Posterior cingulate gyrus (tissue), 11 donors: ENCODE measurements at regions not wholly inside any gene's neighbourhood (a gene's known extent, or its start where the extent isn't known, plus 50 kb on each side); places are given as distances from the start of the nearest gene placed in this dataset.

ENCODE experiments used
- DNase-seq, 10 donors: peaks; one replicate each; pipeline versions ENCODE4 v3.0.0 to v3.0.0-alpha.2; 2020 to 2021; ENCODE audit warnings: mixed read lengths in 3 of 10
- intact Hi-C: fragments of 100-400 bp; cut with DNase I; formaldehyde crosslinking; loops from one replicate; pipeline ENCODE4 v1.15.1; 2023

DNA sequence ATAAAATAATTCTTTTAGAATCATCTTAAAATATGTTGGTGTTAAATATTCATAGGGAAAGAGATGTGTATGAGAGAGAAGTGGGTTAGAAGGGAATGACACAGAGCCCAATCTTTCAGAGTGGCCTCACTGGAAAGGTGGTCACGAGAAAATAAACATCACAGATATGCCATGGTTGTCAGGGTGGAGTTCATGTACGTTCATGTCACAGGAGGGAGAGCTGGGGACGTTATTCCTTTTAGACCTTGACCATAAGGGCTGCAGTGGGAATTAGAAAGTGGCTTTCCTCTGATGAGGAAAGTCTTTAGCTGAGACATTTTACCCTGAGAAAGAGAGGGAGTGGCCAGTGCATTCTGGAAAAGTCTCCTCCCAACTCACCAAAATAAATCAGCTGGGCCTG lies 90.6 kb upstream of the TNR start:
- no peak for DNase-seq
- intact Hi-C loops = no loop called here

DNA sequence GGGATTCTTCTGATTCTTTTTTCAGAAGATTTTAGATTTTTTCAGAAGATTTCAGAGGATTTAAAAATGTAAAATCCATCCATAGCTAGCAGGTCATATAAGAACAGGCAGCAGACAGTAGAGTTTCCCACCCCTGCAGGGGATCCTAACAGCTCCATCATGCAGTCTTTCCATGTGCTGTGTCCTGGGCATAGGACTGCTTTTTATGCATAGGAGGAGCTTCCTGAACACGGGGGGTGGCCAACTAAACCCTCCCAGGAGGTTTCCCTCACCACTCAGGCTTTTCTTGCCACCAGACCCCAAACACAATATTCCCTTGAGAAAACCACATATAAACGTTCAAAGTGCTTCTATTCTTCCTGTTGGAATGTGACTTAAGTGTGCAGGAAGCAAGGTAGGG lies 90.1 kb upstream of the TNR start:
- no peak for DNase-seq
- intact Hi-C loops = no loop called here

DNA sequence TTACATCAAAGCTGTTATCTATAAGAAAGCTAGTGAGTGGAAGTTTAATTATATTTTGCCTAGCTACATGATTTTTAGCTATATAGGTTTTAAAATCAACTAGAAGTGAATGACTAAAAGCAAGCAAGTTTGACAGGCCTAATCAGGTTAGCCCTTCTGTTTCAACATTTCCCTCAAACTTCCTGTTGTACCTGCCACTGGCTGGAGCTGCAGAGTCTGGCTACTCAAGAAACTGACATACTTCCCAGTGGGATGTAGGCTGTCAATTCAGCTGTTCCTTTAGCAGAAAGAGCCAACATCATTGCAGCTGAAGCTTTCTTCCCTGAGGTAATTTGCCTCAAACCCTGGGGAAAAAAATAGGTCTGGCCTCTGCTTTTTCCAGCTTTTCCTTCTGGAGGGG lies 87.1 kb upstream of the TNR start:
- intact Hi-C loops = no loop called here
- DNase-seq = no peak

DNA sequence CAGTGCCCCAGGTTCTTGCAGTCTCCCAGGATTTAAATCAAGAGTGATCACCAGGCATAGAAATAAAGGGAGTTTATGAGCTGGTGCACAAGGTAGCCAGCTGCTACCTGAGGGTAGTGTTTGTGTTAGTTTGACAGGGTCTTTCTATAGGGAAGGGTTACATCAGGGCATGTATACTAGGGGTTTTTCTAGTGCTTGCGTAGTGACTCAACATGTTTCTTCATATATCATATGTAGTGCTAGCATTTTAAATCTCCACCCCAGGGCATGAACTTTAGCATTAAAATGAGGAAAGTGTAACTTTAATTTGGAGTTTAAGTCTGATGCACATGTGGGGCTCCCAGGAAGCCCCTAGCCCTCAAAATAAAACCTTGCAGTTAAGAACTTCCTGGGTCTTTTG lies 86.5 kb upstream of the TNR start:
- intact Hi-C loops = no loop called here
- DNase-seq = no peak

DNA sequence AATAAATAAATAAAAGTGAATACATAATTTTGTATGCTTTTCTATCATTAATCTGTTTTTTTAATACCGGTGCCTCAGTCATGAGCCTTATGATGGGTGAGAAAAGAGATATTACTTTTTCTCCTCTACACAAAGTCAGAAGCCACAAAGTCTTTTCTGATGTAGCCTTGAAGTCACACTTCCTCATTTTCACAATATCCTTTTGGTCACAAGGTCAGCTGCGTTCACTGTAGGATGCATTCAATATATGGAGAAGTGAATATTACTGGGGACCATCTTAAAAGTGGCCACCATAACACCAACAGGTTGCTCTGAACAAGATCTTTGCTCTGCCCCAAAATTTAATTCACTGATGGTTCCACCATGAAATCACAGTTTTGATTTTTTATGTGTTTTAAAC lies 83.3 kb upstream of the TNR start:
- intact Hi-C loops = no loop called here

DNA sequence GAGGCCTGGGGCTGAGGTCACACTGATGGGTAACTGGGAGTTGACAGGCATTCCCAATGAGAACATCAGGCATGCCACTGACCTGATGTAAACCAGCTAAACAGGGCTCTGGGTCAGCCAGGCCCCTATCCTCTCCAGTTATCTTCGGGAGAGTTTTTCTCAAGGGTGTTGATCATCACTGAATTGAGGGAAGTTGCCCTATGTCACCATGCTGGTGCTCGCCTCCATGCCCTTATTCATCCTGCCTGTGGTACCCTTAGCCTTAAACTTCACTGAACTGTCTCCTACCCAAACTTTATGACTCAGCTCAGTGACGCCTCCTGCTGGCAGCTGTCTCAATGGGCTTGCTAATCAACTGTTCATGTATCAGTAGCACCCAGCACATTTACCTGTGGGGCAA lies 80.7 kb upstream of the TNR start:
- intact Hi-C loops = no loop called here
- DNase-seq = no peak

More for the DNA sequence above, 83.3 kb upstream of the TNR start:
- no peak for DNase-seq

DNA sequence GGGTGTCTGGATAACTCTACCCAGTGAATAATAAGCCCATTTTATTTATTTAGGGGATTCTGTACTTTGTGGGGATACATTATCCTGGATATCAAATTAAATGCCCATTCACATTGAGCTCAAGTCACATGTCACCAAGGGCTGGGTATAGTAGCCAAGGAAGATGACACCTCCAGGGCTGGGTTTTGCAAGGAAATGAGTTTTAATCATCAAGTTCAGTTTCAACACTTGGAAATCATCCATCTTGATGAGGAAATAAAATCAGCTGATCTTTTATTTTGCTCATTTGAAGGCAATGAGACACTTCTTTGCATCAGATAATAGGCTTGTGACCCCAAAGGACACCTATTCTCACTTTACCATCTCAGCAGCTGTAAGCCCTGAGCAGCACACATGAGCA lies 80.0 kb upstream of the TNR start:
- no peak for DNase-seq
- intact Hi-C loops = no loop called here

DNA sequence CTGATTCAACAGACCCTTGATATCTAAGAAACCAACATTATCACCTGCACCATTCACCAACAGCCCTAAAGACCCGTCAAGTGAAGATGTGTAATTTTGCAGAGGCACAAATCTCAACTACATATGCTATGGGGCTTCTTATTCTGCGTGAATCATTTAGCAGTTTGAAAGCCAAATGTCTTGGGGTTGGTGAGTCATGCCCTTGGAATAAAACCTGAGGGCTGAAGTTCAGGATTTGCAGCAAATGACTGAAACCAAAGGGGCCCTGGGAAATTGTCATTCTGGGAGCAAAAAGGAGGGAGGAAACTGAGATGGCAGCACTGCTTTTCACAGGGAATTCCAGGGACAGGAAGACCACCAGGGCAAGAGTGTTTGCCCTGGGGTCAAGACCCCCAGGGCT lies 79.2 kb upstream of the TNR start:
- intact Hi-C loops = no loop called here
- DNase-seq = no peak

DNA sequence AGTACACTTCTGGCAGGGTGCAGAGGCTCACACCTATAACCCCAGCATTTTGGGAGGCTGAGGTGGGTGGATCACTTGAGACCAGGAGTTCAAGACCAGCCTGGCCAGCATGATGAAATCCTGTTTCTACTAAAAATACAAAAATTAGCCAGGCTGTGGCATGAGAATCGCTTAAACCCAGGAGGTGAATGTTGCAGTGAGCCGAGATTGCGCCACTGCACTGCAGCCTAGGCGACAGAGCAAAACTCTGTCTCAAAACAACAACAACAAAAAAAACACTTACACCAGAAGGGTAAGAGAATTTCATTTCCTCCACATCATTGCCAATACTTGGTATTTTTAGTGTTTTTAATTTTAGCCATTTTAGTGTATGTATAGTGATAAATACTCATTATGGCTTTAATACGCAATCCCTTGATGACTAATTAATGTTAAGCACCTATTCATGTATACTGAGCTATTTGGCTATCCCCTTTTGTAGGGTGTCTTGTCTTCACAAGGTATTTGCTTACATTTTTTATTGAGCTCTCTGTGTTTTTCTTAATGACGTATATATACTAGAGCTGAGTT lies 77.1 kb upstream of the TNR start:
- no peak for DNase-seq
- intact Hi-C loops = no loop called here

DNA sequence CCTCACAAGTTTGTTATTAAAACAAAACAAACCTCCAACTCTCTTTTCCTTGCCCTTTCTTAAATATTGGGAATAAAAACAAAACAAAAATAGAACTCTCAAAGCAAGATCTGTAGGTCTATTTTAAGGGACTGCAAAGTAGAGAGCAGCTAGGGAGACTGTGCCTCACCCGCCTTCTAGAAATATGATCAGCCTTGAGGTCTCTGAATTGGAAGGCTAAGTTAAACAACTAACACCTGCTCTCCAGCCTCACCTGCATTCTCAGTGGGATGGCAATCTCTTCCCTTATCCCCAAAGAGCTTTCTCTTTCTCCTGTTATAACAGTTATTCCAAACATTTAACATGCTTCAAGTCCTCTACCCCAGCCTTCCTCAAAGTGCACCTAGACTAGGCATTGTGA lies 75.5 kb upstream of the TNR start:
- intact Hi-C loops = no loop called here
- DNase-seq = no peak

DNA sequence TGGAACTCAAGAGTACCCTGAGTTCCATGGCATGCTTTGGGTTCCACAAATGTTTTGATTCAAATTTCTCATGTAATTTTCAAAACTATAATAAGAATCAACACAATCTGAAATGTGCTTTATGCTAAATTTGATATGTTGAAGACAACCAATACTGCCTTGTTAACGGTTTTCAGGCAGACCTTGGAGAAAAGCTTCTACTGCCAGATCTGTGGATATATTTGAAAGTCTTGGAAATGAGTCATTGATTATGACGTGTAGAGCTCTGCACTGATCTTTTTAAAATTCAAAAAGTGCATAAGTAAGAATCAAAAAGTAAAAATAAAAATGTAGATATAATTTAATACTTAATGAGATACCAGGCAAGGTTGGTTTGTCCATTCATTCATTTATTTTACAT lies 74.0 kb upstream of the TNR start:
- DNase-seq = no peak
- intact Hi-C loops = no loop called here

DNA sequence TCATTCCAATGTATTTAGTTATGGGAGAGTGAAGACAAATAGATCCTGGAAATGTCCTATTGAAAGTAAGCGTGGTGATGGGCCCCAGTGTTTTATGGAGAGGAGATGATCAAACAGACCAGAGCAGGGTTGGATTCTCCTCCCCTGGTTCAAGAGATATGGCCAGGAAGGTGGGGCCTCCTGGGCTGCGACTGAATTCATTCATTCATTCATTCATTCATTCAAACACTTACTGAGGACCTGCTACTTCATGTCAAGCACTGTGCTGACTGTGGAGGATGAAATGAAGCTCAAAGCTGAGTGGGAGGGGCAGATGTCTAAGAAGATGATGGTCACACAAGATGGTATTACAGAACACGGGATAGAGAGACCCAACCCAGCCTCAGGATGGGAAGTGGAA lies 71.5 kb upstream of the TNR start:
- intact Hi-C loops = no loop called here
- no peak for DNase-seq

DNA sequence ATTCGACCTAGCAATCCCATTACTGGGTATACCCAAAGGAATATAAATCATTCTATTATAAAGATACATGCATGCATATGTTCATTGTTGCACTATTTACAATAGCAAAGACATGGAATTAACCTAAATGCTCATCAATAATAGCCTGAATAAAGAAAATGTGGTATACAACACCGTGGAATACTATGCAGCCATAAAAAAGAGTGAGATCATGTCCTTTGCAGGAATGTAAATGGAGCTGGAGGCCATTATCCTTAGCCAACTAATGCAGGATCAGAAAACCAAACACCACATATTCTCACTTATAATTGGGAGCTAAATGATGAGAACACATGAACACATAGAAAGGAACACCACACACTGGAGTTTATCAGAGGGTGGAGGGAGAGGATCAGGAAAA lies 69.5 kb upstream of the TNR start:
- intact Hi-C loops = no loop called here
- DNase-seq = no peak

DNA sequence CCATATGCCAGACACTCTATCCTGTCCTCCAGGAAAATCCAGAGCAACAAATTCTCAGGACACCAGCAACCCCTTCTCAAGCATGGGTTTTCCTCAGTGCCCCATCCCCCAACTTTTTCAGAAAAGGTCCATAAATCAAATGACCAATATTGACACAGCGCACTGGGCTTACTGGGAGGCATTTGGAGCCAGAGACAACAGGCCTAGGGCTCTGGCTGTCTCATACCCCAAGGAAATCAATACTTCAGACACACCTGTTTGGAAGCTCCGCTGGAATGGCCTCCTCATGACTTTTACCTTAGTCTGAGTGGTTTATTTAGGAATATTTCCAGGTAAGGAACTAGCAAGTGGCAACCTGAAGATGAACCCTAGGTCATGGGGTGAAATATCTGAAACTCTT lies 66.9 kb upstream of the TNR start:
- intact Hi-C loops = no loop called here
- no peak for DNase-seq

DNA sequence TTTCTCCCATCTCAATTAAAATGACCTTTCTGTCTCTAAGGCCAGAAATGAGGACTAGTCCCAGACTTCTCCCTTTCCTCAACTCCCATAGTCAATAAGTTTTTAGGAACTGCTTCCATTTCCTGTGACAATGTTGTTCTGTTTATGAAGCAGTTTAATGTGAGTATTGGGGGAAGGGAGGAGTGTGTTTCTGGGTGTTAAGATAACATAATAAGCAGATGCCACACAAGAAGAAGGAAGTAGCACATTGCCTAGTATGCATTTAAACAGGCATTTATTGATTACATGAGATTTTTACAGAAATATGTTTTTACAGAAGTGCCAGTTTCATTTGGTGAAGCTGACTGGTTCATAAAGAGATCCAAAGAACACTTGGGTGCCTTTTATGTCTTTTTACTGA lies 65.6 kb upstream of the TNR start:
- intact Hi-C loops = no loop called here
- no peak for DNase-seq

DNA sequence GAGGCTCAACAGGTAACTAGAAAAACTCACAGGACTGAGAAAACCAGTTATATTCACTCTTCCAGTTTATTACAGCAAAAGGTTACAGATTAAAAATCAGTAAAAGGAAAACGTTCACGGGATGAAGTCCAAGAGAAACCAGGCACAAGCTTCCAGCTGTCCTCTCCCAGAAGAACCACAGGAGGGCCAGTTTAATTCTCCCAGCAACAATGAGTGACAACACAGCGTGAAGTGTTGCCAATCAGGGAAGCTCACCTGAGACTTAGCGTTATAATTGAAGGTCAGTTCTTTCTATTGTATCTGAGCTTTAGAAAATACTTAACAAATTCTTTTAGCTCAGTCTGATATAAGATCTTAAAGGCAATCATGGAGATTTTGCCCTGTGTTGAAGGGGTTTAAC lies 65.2 kb upstream of the TNR start:
- DNase-seq = no peak
- intact Hi-C loops = no loop called here

DNA sequence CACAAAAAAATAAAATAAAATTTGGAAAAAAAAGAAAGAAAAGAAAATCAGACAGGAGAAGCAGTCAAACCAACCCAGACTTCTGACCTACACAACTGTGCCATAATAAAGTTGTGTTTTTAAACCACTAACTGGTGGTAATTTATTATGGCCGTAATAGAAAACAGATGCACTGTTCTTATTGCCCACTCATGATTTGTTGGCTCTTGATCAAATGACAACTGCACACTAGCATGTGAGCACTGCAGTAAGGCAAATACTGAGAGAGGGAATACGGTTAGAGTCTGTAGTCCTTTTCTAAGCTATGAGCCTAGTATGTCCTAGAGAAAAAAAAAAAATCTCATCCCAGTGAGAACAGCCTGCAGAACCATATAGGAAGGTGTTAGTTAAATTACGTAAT lies 61.2 kb upstream of the TNR start:
- no peak for DNase-seq
- intact Hi-C loops = no loop called here

DNA sequence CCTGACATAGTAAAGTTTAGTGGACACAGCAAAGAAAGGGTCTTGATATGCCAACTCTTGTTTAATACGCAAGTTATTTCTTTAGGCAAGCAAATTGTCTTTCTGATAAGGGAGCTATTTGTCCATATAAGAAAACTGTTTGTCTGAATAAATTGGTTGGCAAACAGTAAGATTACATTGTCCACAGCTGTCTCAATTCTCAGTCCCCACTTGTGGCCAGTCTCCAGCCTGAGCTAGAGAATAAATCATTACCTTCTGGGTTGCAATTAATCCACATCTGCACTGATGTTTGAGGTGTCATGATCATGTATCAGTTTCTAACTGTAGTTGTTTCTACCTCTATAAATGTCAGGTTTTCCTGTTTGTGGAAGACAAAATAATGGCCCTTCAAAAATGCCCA lies 60.0 kb upstream of the TNR start:
- intact Hi-C loops = no loop called here

DNA sequence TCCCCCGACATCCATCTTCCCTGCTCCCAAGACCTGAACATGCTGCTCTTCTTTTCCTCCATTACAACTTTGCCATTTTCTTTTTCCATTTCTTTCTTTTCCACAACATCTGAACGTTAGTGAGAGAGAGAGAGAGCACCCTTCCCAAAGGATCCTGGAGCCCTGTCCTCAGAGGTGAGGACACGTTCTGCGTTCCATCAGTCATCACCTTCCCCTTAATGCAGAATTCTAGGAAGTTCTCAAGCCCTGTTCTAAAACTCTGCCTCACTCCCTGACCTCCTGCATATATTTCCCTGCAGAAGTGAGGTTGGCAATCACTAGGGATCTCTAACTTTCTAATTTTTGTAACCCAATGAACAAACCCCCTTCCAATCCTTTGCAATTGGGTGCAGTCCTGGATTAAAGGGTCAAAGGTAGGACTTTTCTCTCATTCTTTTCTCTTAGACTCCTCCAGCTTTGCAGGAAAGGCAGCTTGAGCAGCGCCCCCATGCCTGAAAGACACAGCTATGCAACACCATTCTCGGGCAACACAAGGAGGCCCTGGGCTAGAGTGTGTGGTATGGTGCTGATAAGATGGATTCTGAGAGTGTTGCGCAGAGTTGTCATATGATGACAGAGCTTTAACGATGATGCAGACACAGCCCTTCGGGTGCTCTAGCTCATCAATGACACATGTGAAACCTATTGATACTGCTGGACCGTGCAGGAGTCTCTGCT lies 59.2 kb upstream of the TNR start:
- intact Hi-C loops = no loop called here
- DNase-seq = no peak

More for the DNA sequence above, 60.0 kb upstream of the TNR start:
- no peak for DNase-seq

DNA sequence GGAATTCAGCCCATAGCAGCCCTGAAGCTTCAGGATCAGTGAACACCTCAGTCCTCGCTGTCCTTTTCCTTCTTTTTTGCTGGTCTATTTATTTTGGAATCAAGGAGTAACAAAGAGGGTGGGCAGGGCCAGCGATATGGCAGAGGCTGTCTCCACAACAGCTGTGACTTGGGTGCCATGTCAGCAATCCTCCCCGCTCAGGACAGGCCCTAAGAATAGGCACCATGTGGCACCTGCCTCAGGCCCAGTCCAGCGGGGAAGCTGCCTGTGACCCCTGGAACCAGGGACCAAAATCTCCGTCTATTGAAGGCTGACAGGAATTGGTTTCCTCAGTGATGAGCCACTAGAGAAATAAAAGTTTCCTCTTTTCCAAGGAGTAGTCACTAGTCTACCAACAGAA lies 58.6 kb upstream of the TNR start:
- intact Hi-C loops = no loop called here
- no peak for DNase-seq

DNA sequence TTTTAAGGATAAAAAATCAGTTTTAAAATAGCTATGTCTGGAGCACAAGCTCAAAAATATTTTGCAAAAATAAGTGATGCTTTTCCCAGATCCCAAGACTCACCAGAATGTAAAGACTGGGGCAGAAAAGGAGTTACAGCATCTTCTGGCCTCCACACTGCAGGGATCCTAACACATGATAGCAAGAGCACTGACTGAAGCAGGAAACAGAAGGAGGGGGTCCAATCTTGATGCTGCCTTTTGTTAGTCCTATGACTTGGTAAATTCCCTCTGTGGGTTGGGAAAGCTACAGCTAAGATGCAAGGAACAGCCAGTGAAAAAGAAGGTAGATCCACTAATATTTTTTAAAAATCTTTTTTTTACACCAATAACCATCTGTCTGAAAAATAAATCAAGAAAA lies 54.2 kb upstream of the TNR start:
- no peak for DNase-seq
- intact Hi-C loops = no loop called here

DNA sequence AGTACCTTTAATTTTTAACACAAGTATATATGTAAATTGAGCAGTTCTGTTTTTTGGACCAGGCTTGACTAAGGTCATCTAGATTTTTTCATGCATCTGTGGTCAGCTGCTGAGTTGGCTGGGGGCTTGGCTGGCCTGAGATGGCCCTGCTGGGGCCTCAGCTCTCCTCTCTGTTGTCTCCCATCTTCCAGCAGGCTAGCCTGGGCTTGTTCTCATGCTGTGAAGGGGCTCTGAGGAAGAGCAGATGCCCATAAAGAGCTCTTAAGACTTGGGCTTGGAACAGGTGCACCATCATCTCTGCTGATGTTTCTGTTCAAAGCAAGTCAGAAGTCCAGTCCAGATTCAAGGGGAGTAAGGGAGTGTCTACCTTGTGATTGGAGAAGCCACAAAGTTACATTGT lies 51.2 kb upstream of the TNR start:
- no peak for DNase-seq
- intact Hi-C loops = no loop called here

DNA sequence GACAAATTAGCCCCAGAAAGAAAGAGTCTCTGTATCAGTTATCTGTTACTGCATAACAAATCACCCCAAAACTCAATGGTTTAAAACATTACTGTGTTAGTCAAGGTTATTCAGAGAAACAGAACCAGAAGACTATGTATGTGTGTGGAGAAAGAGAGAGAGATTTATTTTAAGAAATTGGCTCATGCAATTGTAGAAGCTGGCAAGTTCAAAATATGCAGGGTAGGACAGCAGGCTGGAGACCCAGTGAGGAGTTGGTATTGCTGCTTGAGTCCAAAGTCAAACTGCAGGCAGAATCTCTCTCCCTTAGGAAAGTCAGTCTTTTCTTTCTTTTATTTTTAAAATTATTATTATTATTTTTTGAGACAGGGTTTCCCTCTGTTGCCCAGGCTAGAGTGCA lies 50.2 kb upstream of the TNR start:
- no peak for DNase-seq
- intact Hi-C loops = no loop called here
